H1 (cell line): ENCODE measurements at regions not wholly inside any gene's neighbourhood (a gene's known extent, or its start where the extent isn't known, plus 50 kb on each side); places are given as distances from the start of the nearest gene placed in this dataset.

Source experiments
- CTCF ChIA-PET: fragments of 300-600 bp; sonication (Branson Sonifier 250); formaldehyde crosslinking; loops from one replicate; lab custom pipeline; 2021; ENCODE audit not compliant: partially characterized antibody; lab: Charles Lee
- POLR2A ChIA-PET: fragments of 300-600 bp; sonication (Branson Sonifier 250); formaldehyde crosslinking; loops from one replicate; lab custom pipeline; 2021; ENCODE audit warnings: inconsistent platforms; ENCODE audit not compliant: partially characterized antibody; lab: Charles Lee
- DNase-seq, 2 experiments: peaks; one replicate each; pipeline versions ENCODE4 v3.0.0 to v3.0.0-alpha.2; 2010 to 2022; ENCODE audit warnings: low spot score in 2 of 2, low read depth in 1 of 2, mixed read lengths in 1 of 2
- FAIRE-seq: peaks from 2 replicates; lab custom pipeline; 2011; peaks lifted over from hg19 to GRCh38; lab: Jason Lieb, UNC
- H2AFZ ChIP-seq: 2 replicates; pipeline ENCODE4 v1.8.1; 2012; ENCODE audit warnings: low read length, inconsistent platforms
- H2AK5ac ChIP-seq: 2 replicates; pipeline ENCODE4 v1.6.1; 2013; ENCODE audit warnings: low read depth, low read length
- H2BK120ac ChIP-seq: replicated peaks from 2 replicates; pipeline ENCODE3; 2013; ENCODE audit warnings: low read depth, low read length, inconsistent platforms
- H2BK12ac ChIP-seq: 2 replicates; pipeline ENCODE4 v1.6.1; 2013; ENCODE audit warnings: low read depth, low read length
- H2BK15ac ChIP-seq: 2 replicates; pipeline ENCODE4 v1.6.1; 2013; ENCODE audit warnings: low read length
- H2BK20ac ChIP-seq: 2 replicates; pipeline ENCODE4 v1.6.1; 2013; ENCODE audit warnings: low read length
- H2BK5ac ChIP-seq: 2 replicates; pipeline ENCODE4 v1.6.1; 2013; ENCODE audit warnings: low read depth, low read length
- H3K14ac ChIP-seq: 2 replicates; pipeline ENCODE4 v1.6.1; 2013; ENCODE audit warnings: inconsistent platforms; ENCODE audit not compliant: insufficient read length
- H3K18ac ChIP-seq: 2 replicates; pipeline ENCODE4 v1.6.1; 2013; ENCODE audit warnings: low read length; ENCODE audit errors: extremely low read depth
- H3K23ac ChIP-seq: 2 replicates; pipeline ENCODE4 v1.6.1; 2013; ENCODE audit warnings: inconsistent platforms; ENCODE audit not compliant: insufficient read length
- H3K23me2 ChIP-seq: 2 replicates; pipeline ENCODE4 v1.6.1; 2013; ENCODE audit warnings: low read depth, low read length
- H3K27ac ChIP-seq: 2 replicates; pipeline ENCODE4 v1.6.1; 2011; ENCODE audit warnings: low read depth, low read length, inconsistent platforms
- H3K27me3 ChIP-seq, 4 experiments: replicated peaks in 1 of 4; 1 replicate in 1 of 4; 2 replicates in 3 of 4; pipeline versions ENCODE4 v1.6.1 to v1.8.1; 2011 to 2013; ENCODE audit warnings: low read length in 3 of 4, mild to moderate bottlenecking in 3 of 4, inconsistent platforms in 2 of 4, mixed read lengths in 2 of 4, moderate library complexity in 1 of 4; ENCODE audit not compliant: control insufficient read depth in 3 of 4, insufficient read depth in 3 of 4; ENCODE audit errors: extremely low read depth in 1 of 4
- H3K36me3 ChIP-seq, 4 experiments: 2 replicates each; pipeline versions ENCODE4 v1.6.1 to v1.8.1; 2011 to 2013; ENCODE audit warnings: mild to moderate bottlenecking in 4 of 4, low read length in 3 of 4, moderate library complexity in 2 of 4, control low read depth in 1 of 4, inconsistent platforms in 1 of 4; ENCODE audit not compliant: insufficient read depth in 4 of 4, control insufficient read depth in 2 of 4
- H3K4ac ChIP-seq: replicated peaks from 2 replicates; pipeline ENCODE3; 2013; ENCODE audit warnings: low read length, low read depth, mixed read lengths, inconsistent platforms; ENCODE audit not compliant: insufficient read length
- H3K4me1 ChIP-seq, 4 experiments: replicated peaks in 1 of 4; 1 replicate in 1 of 4; 2 replicates in 3 of 4; pipeline versions ENCODE4 v1.6.1 to v1.8.1; 2011 to 2013; ENCODE audit warnings: low read length in 3 of 4, inconsistent platforms in 2 of 4, mixed read lengths in 1 of 4; ENCODE audit not compliant: insufficient read depth in 4 of 4, control insufficient read depth in 3 of 4
- H3K4me2 ChIP-seq, 2 experiments: 2 replicates each; pipeline versions ENCODE4 v1.6.1 to v1.8.1; 2011 to 2013; ENCODE audit warnings: low read depth in 2 of 2, low read length in 2 of 2, control low read depth in 1 of 2, inconsistent platforms in 1 of 2, mild to moderate bottlenecking in 1 of 2; ENCODE audit not compliant: insufficient read depth in 1 of 2
- H3K4me3 ChIP-seq, 4 experiments: fragments of 200-600, 300-600 bp in 1 of 4; sonication (generic), shearing (Covaris generic), sonication (Bioruptor Twin) in 1 of 4; 2 replicates each; pipeline versions ENCODE4 v1.5.1 to v1.8.1; 2011 to 2016; ENCODE audit warnings: low read length in 4 of 4, low read depth in 3 of 4, control low read depth in 2 of 4, inconsistent platforms in 2 of 4, mild to moderate bottlenecking in 2 of 4, mixed read lengths in 1 of 4, moderate library complexity in 1 of 4; ENCODE audit not compliant: insufficient read depth in 2 of 4; ENCODE audit errors: extremely low read depth in 1 of 4
- H3K56ac ChIP-seq: replicated peaks from 2 replicates; pipeline ENCODE3; 2013; ENCODE audit warnings: low read depth, mild to moderate bottlenecking, mixed read lengths, low read length, inconsistent platforms; ENCODE audit not compliant: insufficient read length
- H3K79me1 ChIP-seq: 2 replicates; pipeline ENCODE4 v1.6.1; 2013; ENCODE audit warnings: low read depth, low read length, control low read depth
- H3K79me2 ChIP-seq, 2 experiments: 2 replicates each; pipeline versions ENCODE4 v1.6.1 to v1.8.1; 2012 to 2013; ENCODE audit warnings: low read length in 2 of 2, mild to moderate bottlenecking in 2 of 2, inconsistent platforms in 1 of 2; ENCODE audit not compliant: insufficient read depth in 2 of 2, control insufficient read depth in 1 of 2
- H3K9ac ChIP-seq, 4 experiments: replicated peaks in 1 of 4; 1 replicate in 1 of 4; 2 replicates in 3 of 4; pipeline versions ENCODE4 v1.6.1 to v1.8.1; 2011 to 2013; ENCODE audit warnings: low read depth in 3 of 4, low read length in 3 of 4, control low read depth in 2 of 4, mild to moderate bottlenecking in 2 of 4, moderate library complexity in 2 of 4, inconsistent platforms in 1 of 4; ENCODE audit errors: extremely low read depth in 1 of 4
- H3K9me3 ChIP-seq, 2 experiments: 2 replicates each; pipeline versions ENCODE4 v1.6.1 to v1.8.1; 2012 to 2013; ENCODE audit warnings: mild to moderate bottlenecking in 2 of 2, moderate library complexity in 2 of 2, control low read depth in 1 of 2, inconsistent platforms in 1 of 2, low read depth in 1 of 2, low read length in 1 of 2, mixed read lengths in 1 of 2; ENCODE audit not compliant: insufficient read depth in 2 of 2
- H4K20me1 ChIP-seq, 2 experiments: replicated peaks in 1 of 2; 2 replicates each; pipeline versions ENCODE3 to v1.8.1; 2011 to 2013; ENCODE audit warnings: inconsistent platforms in 2 of 2, low read length in 2 of 2, mild to moderate bottlenecking in 1 of 2; ENCODE audit not compliant: insufficient read depth in 2 of 2, control insufficient read depth in 1 of 2
- H4K5ac ChIP-seq: 2 replicates; pipeline ENCODE4 v1.6.1; 2013; ENCODE audit warnings: low read length, low read depth, mixed read lengths, inconsistent platforms; ENCODE audit not compliant: insufficient read length
- H4K8ac ChIP-seq: 2 replicates; pipeline ENCODE4 v1.8.0; 2013; ENCODE audit warnings: mild to moderate bottlenecking, moderate library complexity, low read length, inconsistent platforms; ENCODE audit not compliant: insufficient read depth; ENCODE audit errors: extremely low read depth
- H4K91ac ChIP-seq: replicated peaks from 2 replicates; pipeline ENCODE3; 2013; ENCODE audit warnings: low read length, mixed read lengths, inconsistent platforms; ENCODE audit not compliant: insufficient read length
- ATF3 ChIP-seq: IDR thresholded peaks from 2 replicates; pipeline ENCODE4 v1.6.1; 2011; ENCODE audit warnings: low read depth, mild to moderate bottlenecking, low read length; ENCODE audit not compliant: insufficient read depth
- CBX5 ChIP-seq: fragments of 300-800, 300-1000 bp; sonication (generic); IDR thresholded peaks from 2 replicates; pipeline ENCODE4 v1.7.1; 2016; ENCODE audit warnings: antibody characterized with exemption, low read length, low read depth
- HDAC2 ChIP-seq, 2 experiments: fragments of 300-600 bp in 1 of 2; sonication (generic) in 1 of 2; IDR thresholded peaks; 2 replicates each; pipeline ENCODE4 v1.6.1; 2011 to 2012; ENCODE audit warnings: low read depth in 2 of 2, low read length in 2 of 2, mild to moderate bottlenecking in 2 of 2, moderate library complexity in 2 of 2, borderline replicate concordance in 1 of 2, inconsistent platforms in 1 of 2
- JUND ChIP-seq: IDR thresholded peaks from 2 replicates; pipeline ENCODE4 v1.6.1; 2011; ENCODE audit warnings: mild to moderate bottlenecking, improper control_type of control experiment, low read length
- KDM4A ChIP-seq: IDR thresholded peaks from one replicate; pipeline ENCODE4 v1.7.1; 2012; ENCODE audit warnings: low read depth, mild to moderate bottlenecking, moderate library complexity, low read length, inconsistent platforms; ENCODE audit not compliant: severe bottlenecking
- MAX ChIP-seq: IDR thresholded peaks from 2 replicates; pipeline ENCODE4 v1.6.1; 2012; ENCODE audit warnings: inconsistent platforms
- POLR2A ChIP-seq, 2 experiments: IDR thresholded peaks; 1 replicate in 1 of 2; 2 replicates in 1 of 2; pipeline ENCODE4 v1.6.1; 2011; ENCODE audit warnings: low read depth in 2 of 2, low read length in 2 of 2, mild to moderate bottlenecking in 2 of 2; ENCODE audit errors: control extremely low read depth in 1 of 2
- POU5F1 ChIP-seq: IDR thresholded peaks from 2 replicates; pipeline ENCODE4 v1.6.1; 2011; ENCODE audit warnings: low read depth, mild to moderate bottlenecking, low read length, moderate library complexity
- RBBP5 ChIP-seq: IDR thresholded peaks from 2 replicates; pipeline ENCODE4 v1.7.1; 2012; ENCODE audit warnings: low read depth, mild to moderate bottlenecking, inconsistent platforms, low read length, moderate library complexity, borderline replicate concordance
- RXRA ChIP-seq: IDR thresholded peaks from 2 replicates; pipeline ENCODE4 v1.6.1; 2011; ENCODE audit warnings: low read depth, mild to moderate bottlenecking, low read length, moderate library complexity; ENCODE audit not compliant: insufficient read depth
- SIN3A ChIP-seq, 2 experiments: IDR thresholded peaks in 1 of 2; conservative IDR thresholded peaks in 1 of 2; 2 replicates each; pipeline ENCODE4 v1.6.1; 2011 to 2012; ENCODE audit warnings: low read length in 2 of 2, improper control_type of control experiment in 1 of 2, low read depth in 1 of 2, mild to moderate bottlenecking in 1 of 2
- TAF1 ChIP-seq: IDR thresholded peaks from 2 replicates; pipeline ENCODE4 v1.6.1; 2011; ENCODE audit warnings: mild to moderate bottlenecking, low read depth, low read length
- TCF12 ChIP-seq: IDR thresholded peaks from 2 replicates; pipeline ENCODE4 v1.6.1; 2011; ENCODE audit warnings: low read depth, mild to moderate bottlenecking, low read length
- YY1 ChIP-seq: IDR thresholded peaks from 2 replicates; pipeline ENCODE4 v1.6.1; 2011; ENCODE audit warnings: low read depth, mild to moderate bottlenecking, low read length
- WGBS, 2 experiments: shearing (Covaris generic) in 1 of 2; methylation state at CpG; one replicate each; pipeline versions ENCODE4 v1.1.6 to v1.1.7; 2013 to 2015; ENCODE audit warnings: low lambda C conversion rate in 2 of 2, mixed read lengths in 2 of 2, inconsistent platforms in 1 of 2, low coverage in 1 of 2, missing lambda C conversion rate in 1 of 2; ENCODE audit not compliant: insufficient replicate concordance in 2 of 2, insufficient coverage in 1 of 2, insufficient read length in 1 of 2; ENCODE audit errors: extremely low coverage in 1 of 2, missing lambda C conversion rate in 1 of 2; 5-methylcytosine and 5-hydroxymethylcytosine counted together

- WGBS, 2 experiments, result 96% methylated on average over 2 of the region's 2 CpGs; no CpG with 5 or more reads in 1 of the 2 experiments
- H3K18ac ChIP-seq, result no peak overlapping the region
- TF ChIP-seq ATF3 (no peak), SIN3A (conservative IDR thresholded peaks at IDR 0.05 in 1 of 2, IDR thresholded peaks at IDR 0.05 in 1 of 2; ENCODE audit: low read depth in 1 of 2, low read length in 2 of 2) (no peak), HDAC2 (IDR thresholded peaks at IDR 0.05; ENCODE audit: borderline replicate concordance in 1 of 2, low read depth in 2 of 2, low read length in 2 of 2) (no peak), POLR2A (IDR thresholded peaks at IDR 0.05; ENCODE audit: control extremely low read depth in 1 of 2, low read depth in 2 of 2, low read length in 2 of 2) (no peak), KDM4A (no peak), POU5F1 (no peak), RBBP5 (no peak), YY1 (no peak), CBX5 (no peak), JUND (no peak), TCF12 (no peak), MAX (no peak), TAF1 (no peak), RXRA (no peak)
- TF ChIP-seq, all 59 proteins: peak for 0
- no peak overlapping the region for H2BK120ac ChIP-seq
- peak overlapping the region; percentile 54 for H4K91ac ChIP-seq
- no peak overlapping the region for H4K8ac ChIP-seq
- H3K4me2 ChIP-seq, result no peak overlapping the region
- no peak overlapping the region for H3K4me3 ChIP-seq
- no peaks in the 10 kb centered on the region for H3K79me2 ChIP-seq
- no peak for DNase-seq
- no peak overlapping the region for H2BK5ac ChIP-seq
- H3K36me3 ChIP-seq, result no peaks in the 10 kb centered on the region
- no peak overlapping the region for H4K5ac ChIP-seq
- H3K23ac ChIP-seq, result no peak overlapping the region
- no peak overlapping the region for H3K56ac ChIP-seq
- no peaks in the 10 kb centered on the region; a peak in 2 of 4 replicates for H3K9me3 ChIP-seq
- ChIA-PET CTCF (interaction anchor here (1.8 kb wide), 1 partner anchor 73 kb away, joined by 5 read pairs; no protein-coding TSS in a partner anchor), POLR2A (no interaction called here)
- H4K20me1 ChIP-seq, result no peaks in the 10 kb centered on the region
- H3K27ac ChIP-seq, result no peak overlapping the region
- FAIRE-seq, result no peak
- H2BK12ac ChIP-seq, result peak overlapping the region; percentile 60; the same call in 1 of the 2 replicates
- H3K79me1 ChIP-seq, result no peaks in the 10 kb centered on the region
- H3K9ac ChIP-seq, result no peak overlapping the region
- no peaks in the 10 kb centered on the region for H3K23me2 ChIP-seq
- peak overlapping the region; percentile 53; the same call in 1 of the 2 replicates for H2AK5ac ChIP-seq
- H3K27me3 ChIP-seq, result no peaks in the 10 kb centered on the region; a peak in 1 of 7 replicates
- H2BK20ac ChIP-seq, result no peak overlapping the region
- H3K14ac ChIP-seq, result no peak overlapping the region
- H2BK15ac ChIP-seq, result no peak overlapping the region
- H2AFZ ChIP-seq, result no peak overlapping the region
- H3K4me1 ChIP-seq, result no peaks in the 10 kb centered on the region
- peak overlapping the region; percentile 69 for H3K4ac ChIP-seq
Observed at GRCh38 chr5:126027652-126028051, 395.6 kb upstream of the GRAMD2B start.
